ENCODE measurements at regions not wholly inside any gene's neighbourhood (a gene's known extent, or its start where the extent isn't known, plus 50 kb on each side); places are given as distances from the start of the nearest gene placed in this dataset.

DNA sequence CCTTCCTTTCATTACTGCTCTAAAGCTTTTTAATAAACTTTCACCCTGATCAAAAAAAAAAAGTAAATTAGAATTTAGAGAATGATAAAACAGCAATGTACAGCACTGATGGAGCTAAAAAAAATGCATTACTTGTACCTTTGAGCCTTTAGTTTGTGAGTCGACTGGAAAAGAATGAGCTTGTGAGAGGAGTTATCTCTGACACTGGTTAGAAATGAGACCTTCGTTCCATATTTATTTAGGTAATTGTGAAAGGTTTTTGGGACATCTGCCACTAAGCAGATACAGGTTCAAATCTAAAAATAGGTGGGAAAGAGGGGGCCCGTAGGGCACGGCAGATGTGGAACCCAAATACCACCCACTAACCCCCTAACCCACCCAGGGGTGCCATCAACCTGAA lies 376.8 kb downstream of the ICE1 start:
- no peaks in the 10 kb centered on the region for H3K36me3 ChIP-seq (ENCODE audit: insufficient read depth, low read length)
- no peaks in the 10 kb centered on the region for H3K9me2 ChIP-seq (replicated peaks; ENCODE audit: insufficient read depth, low read length)
- no peaks in the 10 kb centered on the region for H3K9me3 ChIP-seq (ENCODE audit: low read length)
- H3K79me2 ChIP-seq (ENCODE audit: low read length), result no peaks in the 10 kb centered on the region
- no peak overlapping the region for H3K27ac ChIP-seq (ENCODE audit: low read length)
- no peak overlapping the region for H3K4me2 ChIP-seq (ENCODE audit: low read depth, low read length, poor library complexity, severe bottlenecking)
- no peaks in the 10 kb centered on the region for H3K4me1 ChIP-seq (ENCODE audit: low read length)
- no peak overlapping the region for H2AFZ ChIP-seq (ENCODE audit: low read length)
- H4K20me1 ChIP-seq (ENCODE audit: insufficient read depth, low read depth, low read length), result no peaks in the 10 kb centered on the region
- H3K9ac ChIP-seq (ENCODE audit: low read length), result no peak overlapping the region
- no peak overlapping the region for H3K4me3 ChIP-seq (ENCODE audit: low read length)
- DNase-seq, result no peak
- no peaks in the 10 kb centered on the region for H3K27me3 ChIP-seq (ENCODE audit: low read length)

GRCh38 chr5:5798462-5798861 lies 376.0 kb downstream of the ICE1 start:
- Histone ChIP-seq H3K4me3 (ENCODE audit: low read length) (no peak overlapping the region), H3K36me3 (ENCODE audit: insufficient read depth, low read length) (no peaks in the 10 kb centered on the region), H3K9me3 (ENCODE audit: low read length) (no peaks in the 10 kb centered on the region), H3K27me3 (ENCODE audit: low read length) (no peaks in the 10 kb centered on the region), H3K27ac (ENCODE audit: low read length) (no peak overlapping the region), H3K4me2 (ENCODE audit: low read depth, low read length, poor library complexity, severe bottlenecking) (no peak overlapping the region), H2AFZ (ENCODE audit: low read length) (no peak overlapping the region), H3K9me2 (replicated peaks; ENCODE audit: insufficient read depth, low read length) (no peaks in the 10 kb centered on the region), H4K20me1 (ENCODE audit: insufficient read depth, low read depth, low read length) (no peaks in the 10 kb centered on the region), H3K9ac (ENCODE audit: low read length) (no peak overlapping the region), H3K4me1 (ENCODE audit: low read length) (no peaks in the 10 kb centered on the region), H3K79me2 (ENCODE audit: low read length) (no peaks in the 10 kb centered on the region)
- no peak for DNase-seq

DNA sequence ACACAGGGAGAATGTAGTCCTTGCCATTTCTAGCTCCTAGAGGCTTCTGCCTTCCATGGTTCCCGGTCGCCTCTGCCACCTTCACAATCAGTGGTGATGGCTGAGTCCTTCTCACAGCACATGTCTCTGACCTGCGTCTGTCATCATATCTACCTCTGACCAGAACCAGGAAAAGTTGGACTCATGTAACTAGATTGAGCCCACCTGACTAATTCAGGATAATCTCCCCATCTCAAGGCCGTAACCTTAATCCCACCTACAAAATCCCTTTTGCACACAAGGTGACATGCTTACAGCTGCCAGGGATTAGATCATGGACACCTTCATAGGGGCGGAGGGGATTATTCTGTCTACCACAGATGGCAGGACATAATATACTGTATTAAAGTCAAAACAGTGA lies 375.6 kb downstream of the ICE1 start:
- Histone ChIP-seq H3K27ac (ENCODE audit: low read length) (no peak overlapping the region), H3K79me2 (ENCODE audit: low read length) (no peaks in the 10 kb centered on the region)

DNA sequence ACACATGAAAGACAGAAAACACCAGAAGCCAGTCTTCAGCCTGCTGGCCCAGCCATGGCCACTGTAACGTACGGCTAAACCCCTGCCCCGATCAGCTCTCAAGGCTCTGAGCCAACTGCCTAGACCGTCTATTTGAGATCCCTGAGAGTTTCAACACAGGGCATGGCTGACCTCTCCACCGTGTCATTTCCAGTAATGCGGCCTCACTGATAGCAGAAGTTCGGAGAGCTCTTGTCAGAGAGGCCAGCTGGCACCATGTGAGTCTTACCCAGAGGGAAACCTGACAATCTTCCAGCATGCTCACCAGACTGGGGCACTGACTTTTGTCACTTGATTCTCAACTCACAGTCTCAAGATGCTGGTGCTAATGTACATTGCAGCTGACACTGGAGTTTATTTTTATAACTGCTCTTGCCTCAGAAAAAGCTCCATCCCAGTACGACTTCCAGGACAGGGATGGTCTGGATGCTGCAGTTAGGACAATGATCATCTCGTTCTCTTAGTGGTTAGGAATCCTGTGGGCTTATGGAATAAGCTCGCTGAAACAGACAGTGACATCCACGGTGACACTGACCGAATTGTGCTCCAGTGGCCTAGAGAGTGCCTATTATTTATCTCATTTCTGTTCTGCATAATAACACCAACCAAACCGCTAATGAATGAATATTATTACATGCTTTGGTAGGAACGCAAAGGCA lies 372.7 kb downstream of the ICE1 start:
- H3K27ac ChIP-seq (ENCODE audit: low read length), result no peak overlapping the region
- no peaks in the 10 kb centered on the region for H3K4me1 ChIP-seq (ENCODE audit: low read length)
- no peaks in the 10 kb centered on the region for H3K9me2 ChIP-seq (replicated peaks; ENCODE audit: insufficient read depth, low read length)
- H3K9ac ChIP-seq (ENCODE audit: low read length), result no peak overlapping the region
- no peak overlapping the region for H2AFZ ChIP-seq (ENCODE audit: low read length)
- H3K4me3 ChIP-seq (ENCODE audit: low read length), result no peak overlapping the region
- H4K20me1 ChIP-seq (ENCODE audit: insufficient read depth, low read depth, low read length), result no peaks in the 10 kb centered on the region
- H3K9me3 ChIP-seq (ENCODE audit: low read length), result no peaks in the 10 kb centered on the region
- H3K27me3 ChIP-seq (ENCODE audit: low read length), result no peaks in the 10 kb centered on the region
- no peaks in the 10 kb centered on the region for H3K36me3 ChIP-seq (ENCODE audit: insufficient read depth, low read length)
- no peak overlapping the region for H3K4me2 ChIP-seq (ENCODE audit: low read depth, low read length, poor library complexity, severe bottlenecking)
- DNase-seq, result no peak
- H3K79me2 ChIP-seq (ENCODE audit: low read length), result no peaks in the 10 kb centered on the region

More for the DNA sequence above, 375.6 kb downstream of the ICE1 start:
- no peaks in the 10 kb centered on the region for H3K4me1 ChIP-seq (ENCODE audit: low read length)
- no peak overlapping the region for H2AFZ ChIP-seq (ENCODE audit: low read length)
- H3K4me3 ChIP-seq (ENCODE audit: low read length), result no peak overlapping the region
- no peaks in the 10 kb centered on the region for H3K36me3 ChIP-seq (ENCODE audit: insufficient read depth, low read length)
- no peak for DNase-seq
- H4K20me1 ChIP-seq (ENCODE audit: insufficient read depth, low read depth, low read length), result no peaks in the 10 kb centered on the region
- H3K9ac ChIP-seq (ENCODE audit: low read length), result no peak overlapping the region
- H3K9me3 ChIP-seq (ENCODE audit: low read length), result no peaks in the 10 kb centered on the region
- no peaks in the 10 kb centered on the region for H3K9me2 ChIP-seq (replicated peaks; ENCODE audit: insufficient read depth, low read length)
- H3K4me2 ChIP-seq (ENCODE audit: low read depth, low read length, poor library complexity, severe bottlenecking), result no peak overlapping the region
- no peaks in the 10 kb centered on the region for H3K27me3 ChIP-seq (ENCODE audit: low read length)

- Histone ChIP-seq H3K36me3 (ENCODE audit: insufficient read depth, low read length) (no peaks in the 10 kb centered on the region), H3K9me3 (ENCODE audit: low read length) (no peaks in the 10 kb centered on the region), H3K27ac (ENCODE audit: low read length) (no peak overlapping the region), H3K27me3 (ENCODE audit: low read length) (no peaks in the 10 kb centered on the region), H3K4me3 (ENCODE audit: low read length) (no peak overlapping the region), H3K9me2 (replicated peaks; ENCODE audit: insufficient read depth, low read length) (no peaks in the 10 kb centered on the region), H3K4me2 (ENCODE audit: low read depth, low read length, poor library complexity, severe bottlenecking) (no peak overlapping the region), H2AFZ (ENCODE audit: low read length) (no peak overlapping the region), H3K4me1 (ENCODE audit: low read length) (no peaks in the 10 kb centered on the region), H3K79me2 (ENCODE audit: low read length) (no peaks in the 10 kb centered on the region), H3K9ac (ENCODE audit: low read length) (no peak overlapping the region), H4K20me1 (ENCODE audit: insufficient read depth, low read depth, low read length) (no peaks in the 10 kb centered on the region)
- no peak for DNase-seq
These were observed 371.7 kb downstream of the ICE1 start for GRCh38 chr5:5794118-5794560.

- Histone ChIP-seq H3K27me3 (ENCODE audit: low read length) (no peaks in the 10 kb centered on the region), H3K9me3 (ENCODE audit: low read length) (no peaks in the 10 kb centered on the region), H3K4me1 (ENCODE audit: low read length) (no peaks in the 10 kb centered on the region), H3K36me3 (ENCODE audit: insufficient read depth, low read length) (no peaks in the 10 kb centered on the region), H3K4me2 (ENCODE audit: low read depth, low read length, poor library complexity, severe bottlenecking) (no peak overlapping the region), H3K9me2 (replicated peaks; ENCODE audit: insufficient read depth, low read length) (no peaks in the 10 kb centered on the region), H3K79me2 (ENCODE audit: low read length) (no peaks in the 10 kb centered on the region), H2AFZ (ENCODE audit: low read length) (no peak overlapping the region), H3K4me3 (ENCODE audit: low read length) (no peak overlapping the region), H3K9ac (ENCODE audit: low read length) (no peak overlapping the region), H3K27ac (ENCODE audit: low read length) (no peak overlapping the region), H4K20me1 (ENCODE audit: insufficient read depth, low read depth, low read length) (no peaks in the 10 kb centered on the region)
- DNase-seq, result no peak
These were observed 371.0 kb downstream of the ICE1 start for GRCh38 chr5:5793242-5794117.

- no peak overlapping the region for H3K4me3 ChIP-seq (ENCODE audit: low read length)
- no peak overlapping the region for H3K27ac ChIP-seq (ENCODE audit: low read length)
- no peak overlapping the region for H3K4me2 ChIP-seq (ENCODE audit: low read depth, low read length, poor library complexity, severe bottlenecking)
- no peaks in the 10 kb centered on the region for H3K9me3 ChIP-seq (ENCODE audit: low read length)
- no peaks in the 10 kb centered on the region for H3K36me3 ChIP-seq (ENCODE audit: insufficient read depth, low read length)
- DNase-seq, result no peak
- no peaks in the 10 kb centered on the region for H3K9me2 ChIP-seq (replicated peaks; ENCODE audit: insufficient read depth, low read length)
- H3K79me2 ChIP-seq (ENCODE audit: low read length), result no peaks in the 10 kb centered on the region
- no peaks in the 10 kb centered on the region for H4K20me1 ChIP-seq (ENCODE audit: insufficient read depth, low read depth, low read length)
- no peaks in the 10 kb centered on the region for H3K27me3 ChIP-seq (ENCODE audit: low read length)
- H2AFZ ChIP-seq (ENCODE audit: low read length), result no peak overlapping the region
- H3K4me1 ChIP-seq (ENCODE audit: low read length), result no peaks in the 10 kb centered on the region
- no peak overlapping the region for H3K9ac ChIP-seq (ENCODE audit: low read length)
These were observed 369.6 kb downstream of the ICE1 start for GRCh38 chr5:5792106-5792505.

DNA sequence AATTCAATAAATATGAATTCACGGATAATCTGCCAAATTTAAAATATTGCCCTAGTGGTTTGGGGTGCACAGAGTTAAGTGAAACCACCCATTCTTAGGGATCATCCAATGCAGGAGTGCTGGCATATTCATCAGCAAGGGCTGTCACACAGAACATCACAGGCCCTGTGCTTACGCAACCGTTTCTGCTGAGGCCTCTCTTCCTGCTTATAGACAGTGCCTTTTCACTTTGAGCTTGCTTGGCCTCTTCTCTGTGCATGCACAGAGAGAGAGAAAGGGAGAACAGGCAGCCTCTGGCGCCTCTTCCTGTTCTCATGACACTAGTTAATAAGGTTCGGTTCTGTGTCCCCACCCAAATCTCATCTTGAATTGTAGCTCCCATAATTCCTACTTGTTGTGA lies 366.3 kb downstream of the ICE1 start:
- no peak overlapping the region for H3K4me3 ChIP-seq (ENCODE audit: low read length)
- no peak overlapping the region for H3K4me2 ChIP-seq (ENCODE audit: low read depth, low read length, poor library complexity, severe bottlenecking)
- H3K9me3 ChIP-seq (ENCODE audit: low read length), result no peaks in the 10 kb centered on the region
- H3K27me3 ChIP-seq (ENCODE audit: low read length), result no peaks in the 10 kb centered on the region
- H4K20me1 ChIP-seq (ENCODE audit: insufficient read depth, low read depth, low read length), result no peaks in the 10 kb centered on the region
- no peak overlapping the region for H2AFZ ChIP-seq (ENCODE audit: low read length)
- H3K27ac ChIP-seq (ENCODE audit: low read length), result no peak overlapping the region
- DNase-seq, result no peak
- no peaks in the 10 kb centered on the region for H3K79me2 ChIP-seq (ENCODE audit: low read length)
- H3K36me3 ChIP-seq (ENCODE audit: insufficient read depth, low read length), result no peaks in the 10 kb centered on the region
- no peak overlapping the region for H3K9ac ChIP-seq (ENCODE audit: low read length)
- no peaks in the 10 kb centered on the region for H3K4me1 ChIP-seq (ENCODE audit: low read length)
- no peaks in the 10 kb centered on the region for H3K9me2 ChIP-seq (replicated peaks; ENCODE audit: insufficient read depth, low read length)
